SK-N-SH (cell line): ENCODE measurements at regions not wholly inside any gene's neighbourhood (a gene's known extent, or its start where the extent isn't known, plus 50 kb on each side); places are given as distances from the start of the nearest gene placed in this dataset.
A peak's percentile ranks its signal among the peaks of the same experiment; 100 is the strongest.

Source experiments
- CTCF ChIA-PET: fragments of 300-600, 350-600 bp; formaldehyde crosslinking; extraction: SDS; loops from one replicate; lab custom pipeline; 2021; lab: Yijun Ruan, JAX
- POLR2A ChIA-PET: fragments of 350-600 bp; sonication (Branson Sonifier 250); formaldehyde crosslinking; extraction: SDS; loops from one replicate; lab custom pipeline; 2020; ENCODE audit warnings: antibody characterized with exemption, inconsistent platforms; lab: Yijun Ruan, JAX
- DNase-seq: peaks from one replicate; pipeline ENCODE4 v3.0.0; 2012
- H2AFZ ChIP-seq: fragments of 200-600 bp; sonication (generic); 2 replicates; pipeline ENCODE4 v1.8.1; 2016; ENCODE audit warnings: antibody characterized with exemption, mild to moderate bottlenecking, low read depth
- H3F3A ChIP-seq: fragments of 200-600 bp; sonication (generic); replicated peaks from 2 replicates; pipeline ENCODE3; 2016; ENCODE audit warnings: antibody characterized with exemption, mild to moderate bottlenecking; ENCODE audit not compliant: insufficient read depth
- H3K27ac ChIP-seq, 2 experiments: fragments of 200-500 bp in 1 of 2; fragments of 200-600 bp in 1 of 2; sonication (Bioruptor generic) in 1 of 2; sonication (generic), shearing (Covaris generic) in 1 of 2; 2 replicates each; pipeline versions ENCODE4 v1.5.1 to v1.6.1; 2014 to 2016; ENCODE audit warnings: low read depth in 2 of 2, inconsistent platforms in 1 of 2, low read length in 1 of 2, mild to moderate bottlenecking in 1 of 2, mixed read lengths in 1 of 2
- H3K27me3 ChIP-seq: fragments of 200-600 bp; sonication (generic), shearing (Covaris generic); 2 replicates; pipeline ENCODE4 v1.6.1; 2016; ENCODE audit warnings: mixed run types; ENCODE audit not compliant: insufficient read depth
- H3K36me3 ChIP-seq, 2 experiments: fragments of 200-500 bp in 1 of 2; fragments of 200-600 bp in 1 of 2; sonication (Bioruptor generic) in 1 of 2; sonication (generic) in 1 of 2; replicated peaks in 1 of 2; 2 replicates each; pipeline versions ENCODE3 to v1.5.1; 2014 to 2016; ENCODE audit warnings: low read length in 1 of 2, mild to moderate bottlenecking in 1 of 2; ENCODE audit not compliant: insufficient read depth in 2 of 2, control insufficient read depth in 1 of 2
- H3K4me1 ChIP-seq, 2 experiments: fragments of 200-500 bp in 1 of 2; fragments of 200-600 bp in 1 of 2; sonication (Bioruptor generic) in 1 of 2; sonication (generic), shearing (Covaris generic) in 1 of 2; 2 replicates each; pipeline versions ENCODE4 v1.5.1 to v1.6.1; 2014 to 2016; ENCODE audit warnings: low read depth in 1 of 2, low read length in 1 of 2, mixed run types in 1 of 2; ENCODE audit not compliant: insufficient read depth in 2 of 2, control insufficient read depth in 1 of 2
- H3K4me2 ChIP-seq: fragments of 200-600 bp; sonication (generic), shearing (Covaris generic); 2 replicates; pipeline ENCODE4 v1.6.1; 2017; ENCODE audit warnings: mixed run types
- H3K4me3 ChIP-seq, 2 experiments: fragments of 200-500 bp in 1 of 2; fragments of 200-600 bp in 1 of 2; sonication (Bioruptor generic) in 1 of 2; sonication (generic), shearing (Covaris generic) in 1 of 2; 2 replicates each; pipeline versions ENCODE4 v1.5.1 to v1.8.1; 2014 to 2016; ENCODE audit warnings: low read depth in 2 of 2, inconsistent platforms in 1 of 2, low read length in 1 of 2, mild to moderate bottlenecking in 1 of 2, mixed read lengths in 1 of 2, moderate library complexity in 1 of 2
- H3K79me2 ChIP-seq: fragments of 200-600 bp; sonication (generic); 2 replicates; pipeline ENCODE4 v1.8.1; 2017; ENCODE audit warnings: mild to moderate bottlenecking; ENCODE audit not compliant: insufficient read depth
- H3K9ac ChIP-seq: fragments of 200-600 bp; sonication (generic); 2 replicates; pipeline ENCODE4 v1.6.1; 2017; ENCODE audit warnings: mixed run types
- H3K9me2 ChIP-seq: fragments of 200-600 bp; sonication (generic); 2 replicates; pipeline ENCODE4 v1.6.1; 2017; ENCODE audit warnings: mixed run types
- H3K9me3 ChIP-seq: fragments of 200-600 bp; sonication (generic); 2 replicates; pipeline ENCODE4 v1.6.1; 2017; ENCODE audit warnings: mixed run types, mild to moderate bottlenecking, moderate library complexity
- H4K20me1 ChIP-seq: fragments of 200-600 bp; sonication (generic); 2 replicates; pipeline ENCODE4 v1.6.1; 2017; ENCODE audit warnings: mild to moderate bottlenecking, mixed run types; ENCODE audit not compliant: insufficient read depth
- CHD2 ChIP-seq: fragments of 150-350 bp; IDR thresholded peaks from 2 replicates; pipeline ENCODE4 v1.6.1; 2018; ENCODE audit warnings: low read length; ENCODE audit not compliant: partially characterized antibody
- ELF1 ChIP-seq: IDR thresholded peaks from 2 replicates; pipeline ENCODE4 v1.4.0; 2012
- EZH2phosphoT487 ChIP-seq: fragments of 200-600 bp; sonication (generic); IDR thresholded peaks from 2 replicates; pipeline ENCODE4 v1.6.1; 2017; ENCODE audit warnings: low read depth, mixed run types, mild to moderate bottlenecking, antibody characterized with exemption, moderate library complexity, borderline replicate concordance
- FOXM1 ChIP-seq: IDR thresholded peaks from 2 replicates; pipeline ENCODE4 v1.4.0; 2012; ENCODE audit warnings: low read depth, mild to moderate bottlenecking
- JUND ChIP-seq: IDR thresholded peaks from 2 replicates; pipeline ENCODE4 v1.4.0; 2012
- MEF2A ChIP-seq: IDR thresholded peaks from 2 replicates; pipeline ENCODE4 v1.4.0; 2012; ENCODE audit warnings: low read depth, borderline replicate concordance
- NRF1 ChIP-seq: IDR thresholded peaks from 2 replicates; pipeline ENCODE4 v1.6.1; 2012; ENCODE audit warnings: low read depth, mild to moderate bottlenecking, low read length
- POLR2AphosphoS5 ChIP-seq: IDR thresholded peaks from 2 replicates; pipeline ENCODE4 v1.6.1; 2012; ENCODE audit warnings: low read depth, low read length
- REST ChIP-seq: IDR thresholded peaks from 2 replicates; pipeline ENCODE4 v1.6.1; 2012; ENCODE audit warnings: mild to moderate bottlenecking, low read depth, low read length, moderate library complexity
- RFX5 ChIP-seq: IDR thresholded peaks from 2 replicates; pipeline ENCODE4 v1.6.1; 2012; ENCODE audit warnings: mild to moderate bottlenecking, improper control_type of control experiment, low read length
- SMC3 ChIP-seq: IDR thresholded peaks from 2 replicates; pipeline ENCODE4 v1.6.1; 2012; ENCODE audit warnings: low read depth, low read length, improper control_type of control experiment
- YY1 ChIP-seq: IDR thresholded peaks from 2 replicates; pipeline ENCODE4 v1.4.0; 2012; ENCODE audit warnings: low read depth, mild to moderate bottlenecking
- WGBS: methylation state at CpG from one replicate; pipeline ENCODE4 v1.1.6; 2017; ENCODE audit warnings: low lambda C conversion rate; 5-methylcytosine and 5-hydroxymethylcytosine counted together

- no peak for DNase-seq
- no peaks in the 10 kb centered on the region for H3K27me3 ChIP-seq
- no peak for TF ChIP-seq NRF1
- TF ChIP-seq RFX5, result peak; percentile 69
- WGBS, result 3% methylated on average over 2 of the region's 2 CpGs
- H3K79me2 ChIP-seq, result no peaks in the 10 kb centered on the region
- H2AFZ ChIP-seq, result no peak overlapping the region
- H3K9me2 ChIP-seq, result no peaks in the 10 kb centered on the region
- ChIA-PET POLR2A (no interaction called here), CTCF (no interaction called here)
- H3K4me3 ChIP-seq, result no peak overlapping the region; a peak in 1 of 4 replicates
- H3K4me2 ChIP-seq, result no peak overlapping the region
- H3F3A ChIP-seq, result no peaks in the 10 kb centered on the region
- no peaks in the 10 kb centered on the region for H4K20me1 ChIP-seq
- no peak overlapping the region for H3K9ac ChIP-seq
- H3K27ac ChIP-seq, result no peak overlapping the region
- H3K36me3 ChIP-seq, result no peaks in the 10 kb centered on the region
- H3K9me3 ChIP-seq, result no peaks in the 10 kb centered on the region
- no peaks in the 10 kb centered on the region for H3K4me1 ChIP-seq
These were observed 59.5 kb upstream of the FGF13 start for GRCh38 chrX:138771047-138771446.

GRCh38 chrX:138769918-138770317, 58.4 kb upstream of the FGF13 start:
- H3K9ac ChIP-seq, result no peak overlapping the region
- H3K4me1 ChIP-seq, result no peaks in the 10 kb centered on the region
- no peaks in the 10 kb centered on the region for H3K36me3 ChIP-seq
- no peaks in the 10 kb centered on the region for H4K20me1 ChIP-seq
- no peak overlapping the region for H3K27ac ChIP-seq
- DNase-seq, result no peak
- no peaks in the 10 kb centered on the region for H3K79me2 ChIP-seq
- H3K4me2 ChIP-seq, result no peak overlapping the region
- no peaks in the 10 kb centered on the region for H3F3A ChIP-seq
- H3K4me3 ChIP-seq, result no peak overlapping the region
- no peak overlapping the region for H2AFZ ChIP-seq
- no peaks in the 10 kb centered on the region for H3K9me2 ChIP-seq
- no peaks in the 10 kb centered on the region for H3K9me3 ChIP-seq
- no peak for TF ChIP-seq JUND
- TF ChIP-seq MEF2A, result no peak
- TF ChIP-seq ELF1, result no peak
- no peak for TF ChIP-seq CHD2
- TF ChIP-seq EZH2phosphoT487, result no peak
- no peak for TF ChIP-seq YY1
- TF ChIP-seq POLR2AphosphoS5, result no peak
- no peak for TF ChIP-seq FOXM1
- WGBS, result 5% methylated on average over 2 of the region's 2 CpGs
- no peaks in the 10 kb centered on the region for H3K27me3 ChIP-seq
- ChIA-PET CTCF (no interaction called here), POLR2A (no interaction called here)

- no peak for DNase-seq
- Histone ChIP-seq H3K27me3 (no peaks in the 10 kb centered on the region; the same call in 1 of the 2 replicates), H3K4me1 (no peaks in the 10 kb centered on the region), H3K9me2 (no peaks in the 10 kb centered on the region), H3F3A (no peaks in the 10 kb centered on the region), H2AFZ (no peak overlapping the region), H3K27ac (no peak overlapping the region), H3K4me2 (no peak overlapping the region), H3K9me3 (no peaks in the 10 kb centered on the region), H3K36me3 (no peaks in the 10 kb centered on the region), H3K79me2 (no peaks in the 10 kb centered on the region), H3K9ac (no peak overlapping the region), H3K4me3 (no peak overlapping the region), H4K20me1 (no peaks in the 10 kb centered on the region)
- ChIA-PET POLR2A (no interaction called here), CTCF (no interaction called here)
- no peak for TF ChIP-seq POLR2AphosphoS5
- no peak for TF ChIP-seq REST
- TF ChIP-seq SMC3, result no peak
- no peak for TF ChIP-seq JUND
- 3% methylated on average over 1 of the region's 1 CpG for WGBS
These were observed 53.5 kb upstream of the FGF13 start for GRCh38 chrX:138765051-138765450.
